ENCODE measurements at regions not wholly inside any gene's neighbourhood (a gene's known extent, or its start where the extent isn't known, plus 50 kb on each side); places are given as distances from the start of the nearest gene placed in this dataset.

GRCh38 chr16:85360323-85361277, 248.3 kb upstream of the CIBAR2 start:
- TF ChIP-seq, protein P1, sequence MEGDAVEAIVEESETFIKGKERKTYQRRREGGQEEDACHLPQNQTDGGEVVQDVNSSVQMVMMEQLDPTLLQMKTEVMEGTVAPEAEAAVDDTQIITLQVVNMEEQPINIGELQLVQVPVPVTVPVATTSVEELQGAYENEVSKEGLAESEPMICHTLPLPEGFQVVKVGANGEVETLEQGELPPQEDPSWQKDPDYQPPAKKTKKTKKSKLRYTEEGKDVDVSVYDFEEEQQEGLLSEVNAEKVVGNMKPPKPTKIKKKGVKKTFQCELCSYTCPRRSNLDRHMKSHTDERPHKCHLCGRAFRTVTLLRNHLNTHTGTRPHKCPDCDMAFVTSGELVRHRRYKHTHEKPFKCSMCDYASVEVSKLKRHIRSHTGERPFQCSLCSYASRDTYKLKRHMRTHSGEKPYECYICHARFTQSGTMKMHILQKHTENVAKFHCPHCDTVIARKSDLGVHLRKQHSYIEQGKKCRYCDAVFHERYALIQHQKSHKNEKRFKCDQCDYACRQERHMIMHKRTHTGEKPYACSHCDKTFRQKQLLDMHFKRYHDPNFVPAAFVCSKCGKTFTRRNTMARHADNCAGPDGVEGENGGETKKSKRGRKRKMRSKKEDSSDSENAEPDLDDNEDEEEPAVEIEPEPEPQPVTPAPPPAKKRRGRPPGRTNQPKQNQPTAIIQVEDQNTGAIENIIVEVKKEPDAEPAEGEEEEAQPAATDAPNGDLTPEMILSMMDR (IDR thresholded peaks at IDR 0.05), result no peak
- TF ChIP-seq POLR2AphosphoS5 (IDR thresholded peaks at IDR 0.05), result peak; percentile 83 to 94 (median 84)
